ENCODE measurements at regions not wholly inside any gene's neighbourhood (a gene's known extent, or its start where the extent isn't known, plus 50 kb on each side); places are given as distances from the start of the nearest gene placed in this dataset.

- TF ChIP-seq, protein P1, sequence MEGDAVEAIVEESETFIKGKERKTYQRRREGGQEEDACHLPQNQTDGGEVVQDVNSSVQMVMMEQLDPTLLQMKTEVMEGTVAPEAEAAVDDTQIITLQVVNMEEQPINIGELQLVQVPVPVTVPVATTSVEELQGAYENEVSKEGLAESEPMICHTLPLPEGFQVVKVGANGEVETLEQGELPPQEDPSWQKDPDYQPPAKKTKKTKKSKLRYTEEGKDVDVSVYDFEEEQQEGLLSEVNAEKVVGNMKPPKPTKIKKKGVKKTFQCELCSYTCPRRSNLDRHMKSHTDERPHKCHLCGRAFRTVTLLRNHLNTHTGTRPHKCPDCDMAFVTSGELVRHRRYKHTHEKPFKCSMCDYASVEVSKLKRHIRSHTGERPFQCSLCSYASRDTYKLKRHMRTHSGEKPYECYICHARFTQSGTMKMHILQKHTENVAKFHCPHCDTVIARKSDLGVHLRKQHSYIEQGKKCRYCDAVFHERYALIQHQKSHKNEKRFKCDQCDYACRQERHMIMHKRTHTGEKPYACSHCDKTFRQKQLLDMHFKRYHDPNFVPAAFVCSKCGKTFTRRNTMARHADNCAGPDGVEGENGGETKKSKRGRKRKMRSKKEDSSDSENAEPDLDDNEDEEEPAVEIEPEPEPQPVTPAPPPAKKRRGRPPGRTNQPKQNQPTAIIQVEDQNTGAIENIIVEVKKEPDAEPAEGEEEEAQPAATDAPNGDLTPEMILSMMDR (IDR thresholded peaks at IDR 0.05), result no peak
- TF ChIP-seq POLR2A (IDR thresholded peaks at IDR 0.05) (no peak), POLR2AphosphoS5 (IDR thresholded peaks at IDR 0.05; ENCODE audit: insufficient read depth in 1 of 2, low read depth in 1 of 2) (no peak)
Observed at GRCh38 chr14:29061702-29062101, 295.1 kb downstream of the FOXG1 start.
